ENCODE measurements at regions not wholly inside any gene's neighbourhood (a gene's known extent, or its start where the extent isn't known, plus 50 kb on each side); places are given as distances from the start of the nearest gene placed in this dataset.
"Not testable (repeated sequence)": the region's sequence is repeated elsewhere in the genome, so short reads cannot be mapped to it uniquely, and the experiment has no call there.

- not testable (repeated sequence) for DNase-seq
Observed at GRCh38 chr1:95167503-95167902, 50.3 kb downstream of the TLCD4 start.

GRCh38 chr1:95168028-95168427, 50.9 kb downstream of the TLCD4 start:
- no peak for DNase-seq

DNA sequence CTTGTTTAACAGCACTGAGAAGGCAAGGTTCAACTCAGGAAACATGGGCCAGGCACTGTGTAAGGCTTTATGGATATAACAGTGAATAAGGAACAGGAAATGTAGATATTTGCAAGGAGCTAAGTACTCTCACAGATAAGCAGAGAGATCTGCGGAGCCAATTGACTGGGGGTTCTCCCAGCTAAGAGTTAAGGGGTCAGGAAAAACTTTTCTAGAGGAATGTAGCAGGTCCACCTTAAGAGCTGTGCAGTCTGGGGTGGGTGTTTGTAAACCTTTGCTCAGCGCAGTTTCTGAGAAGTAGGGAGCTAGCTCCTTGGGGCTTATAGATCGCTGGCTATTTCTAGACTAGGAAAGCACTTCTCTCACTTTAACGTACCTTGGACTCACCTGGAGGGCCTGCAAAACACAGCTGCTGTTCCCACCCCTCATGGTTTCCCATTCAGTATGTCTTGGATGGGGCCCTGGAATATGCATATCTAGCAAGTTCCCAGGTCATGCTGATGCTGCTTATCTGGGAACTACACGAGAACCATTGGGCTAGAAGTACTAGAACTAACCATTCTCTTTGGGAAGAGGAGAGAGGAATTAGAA, 51.7 kb downstream of the TLCD4 start:
- DNase-seq = no peak

- DNase-seq = no peak
Observed at GRCh38 chr1:95169548-95169947, 52.4 kb downstream of the TLCD4 start.

DNA sequence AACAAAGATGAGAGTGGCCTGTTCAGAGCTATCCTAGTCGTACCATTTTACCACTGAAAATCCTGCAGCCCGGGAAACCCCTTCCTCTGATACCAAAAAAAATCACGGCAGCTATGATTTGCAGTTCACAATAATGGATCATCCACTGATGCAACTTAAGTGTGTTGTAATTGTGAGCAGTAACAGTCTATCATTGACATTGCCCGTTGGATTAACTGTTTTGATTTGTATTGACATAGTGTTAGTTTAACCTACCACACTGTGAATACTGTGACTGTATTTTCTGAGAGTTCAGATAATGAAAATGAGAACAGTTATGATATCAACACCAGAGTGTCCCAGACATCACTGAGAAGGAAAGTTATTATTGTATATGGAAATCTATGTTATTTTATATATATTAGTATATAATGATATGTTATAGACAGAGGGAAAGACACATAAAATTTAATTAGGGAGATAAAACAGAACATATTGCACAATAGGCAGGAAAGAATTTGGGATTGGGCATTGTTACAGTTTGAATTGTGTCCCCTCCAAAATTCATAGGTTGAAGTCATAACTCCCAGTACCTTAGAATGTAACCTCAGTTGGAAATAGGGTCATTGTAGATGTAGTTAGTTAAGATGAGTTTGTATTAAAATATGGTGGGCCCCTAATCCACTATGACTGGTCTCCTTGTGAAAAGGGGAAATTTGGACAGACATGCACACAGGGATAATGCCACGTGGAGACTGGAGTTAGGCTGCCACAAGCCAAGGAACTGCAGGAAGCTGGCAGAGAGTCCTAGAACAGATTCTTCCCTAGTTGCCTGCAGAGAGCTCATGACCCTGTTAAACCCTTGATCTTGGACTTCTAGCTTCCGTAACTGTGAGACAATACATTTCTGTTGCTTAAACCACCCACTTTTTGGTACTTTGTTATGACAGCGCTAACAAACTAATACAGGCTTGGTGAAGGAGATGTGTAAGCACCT, 54.4 kb downstream of the TLCD4 start:
- no peak for DNase-seq

- DNase-seq = no peak
Observed at GRCh38 chr1:95176861-95177260, 57.1 kb upstream of the RWDD3 start.

GRCh38 chr1:95179205-95179986, 54.6 kb upstream of the RWDD3 start:
- peak in 8 of 51 donors; percentile 2 to 21 (median 7) for DNase-seq

DNA sequence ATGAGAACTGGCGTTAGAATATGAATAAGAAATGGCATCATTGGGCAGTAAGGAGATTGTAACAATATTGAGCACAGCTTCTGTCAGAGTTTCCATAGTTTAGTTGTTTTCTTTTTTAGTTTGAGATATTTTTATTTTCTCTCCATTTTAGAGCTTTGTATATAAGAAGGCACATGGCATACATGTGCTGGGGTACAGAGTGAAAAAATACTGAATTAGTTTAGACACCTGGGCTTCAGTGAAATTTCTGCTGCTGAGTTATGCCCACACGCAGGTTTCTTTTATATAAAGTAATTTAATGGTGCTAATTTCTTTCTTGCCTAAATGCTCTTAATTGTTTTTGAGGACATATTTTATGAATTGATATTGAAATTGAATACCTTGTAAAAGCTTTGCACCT, 53.6 kb upstream of the RWDD3 start:
- DNase-seq = no peak

DNA sequence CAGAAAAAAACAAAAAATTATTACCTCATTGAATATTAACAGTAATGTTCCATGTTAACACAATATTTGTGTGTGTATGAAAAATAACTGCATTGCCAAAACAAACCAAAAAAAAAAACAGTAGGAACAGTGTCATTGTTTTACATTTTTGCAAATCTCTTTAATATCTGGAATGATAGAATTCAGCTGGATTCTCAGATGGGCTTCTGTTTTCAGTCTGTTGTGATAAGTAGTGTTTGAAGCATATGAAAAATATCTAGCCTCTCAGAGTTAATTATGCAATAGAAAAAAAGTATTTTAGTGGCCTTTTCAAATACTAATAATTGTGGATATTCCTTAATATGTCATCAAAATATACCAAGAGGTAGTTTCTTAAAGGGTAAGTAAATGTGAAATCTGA, 52.9 kb upstream of the RWDD3 start:
- no peak for DNase-seq

GRCh38 chr1:95183952-95184351, 50.1 kb upstream of the RWDD3 start:
- peak in 1 of 51 donors; percentile 6 for DNase-seq

All from hypothalamus (tissue), 51 donors.